CD14-positive monocyte (primary cell): ENCODE measurements at regions not wholly inside any gene's neighbourhood (a gene's known extent, or its start where the extent isn't known, plus 50 kb on each side); places are given as distances from the start of the nearest gene placed in this dataset.

ENCODE experiments used
- DNase-seq, 3 donors: peaks; one replicate each; pipeline ENCODE4 v3.0.0-alpha.2; 2011 to 2022
- H2AFZ ChIP-seq: 2 replicates; pipeline ENCODE4 v1.6.0; 2012; ENCODE audit warnings: mild to moderate bottlenecking, low read depth, low read length, inconsistent platforms; ENCODE audit not compliant: insufficient read depth, poor library complexity, severe bottlenecking
- H3K27ac ChIP-seq, 2 donors: 1 replicate in 1 of 2; 2 replicates in 1 of 2; pipeline ENCODE4 v1.5.1; 2012 to 2013; ENCODE audit warnings: low read length in 2 of 2, control low read depth in 1 of 2, inconsistent platforms in 1 of 2, low read depth in 1 of 2, mild to moderate bottlenecking in 1 of 2
- H3K27me3 ChIP-seq, 2 donors: one replicate each; pipeline versions ENCODE4 v1.6.0 to v1.6.1; 2011 to 2013; ENCODE audit warnings: low read length in 2 of 2; ENCODE audit not compliant: control insufficient read depth in 2 of 2, insufficient read depth in 2 of 2
- H3K36me3 ChIP-seq, 2 donors: replicated peaks in 1 of 2; 1 replicate in 1 of 2; 2 replicates in 1 of 2; pipeline versions ENCODE4 v1.5.1 to v1.6.1; 2012 to 2013; ENCODE audit warnings: low read length in 2 of 2, control low read depth in 1 of 2, inconsistent platforms in 1 of 2, mild to moderate bottlenecking in 1 of 2; ENCODE audit not compliant: insufficient read depth in 2 of 2, control insufficient read depth in 1 of 2
- H3K4me1 ChIP-seq, 2 donors: 1 replicate in 1 of 2; 2 replicates in 1 of 2; pipeline versions ENCODE4 v1.5.1 to v1.6.1; 2012 to 2013; ENCODE audit warnings: low read length in 2 of 2, control low read depth in 1 of 2, inconsistent platforms in 1 of 2, mild to moderate bottlenecking in 1 of 2, moderate library complexity in 1 of 2; ENCODE audit not compliant: insufficient read depth in 2 of 2, control insufficient read depth in 1 of 2
- H3K4me2 ChIP-seq: replicated peaks from 2 replicates; pipeline ENCODE3; 2012; ENCODE audit warnings: low read length, moderate library complexity, mild to moderate bottlenecking; ENCODE audit not compliant: poor library complexity, severe bottlenecking; ENCODE audit errors: extremely low read depth
- H3K4me3 ChIP-seq, 3 experiments: fragments of 200-600 bp in 1 of 3; sonication (generic) in 1 of 3; replicated peaks in 1 of 3; 1 replicate in 2 of 3; 2 replicates in 1 of 3; pipeline ENCODE4 v1.5.1; 2011 to 2013; ENCODE audit warnings: low read length in 3 of 3, mild to moderate bottlenecking in 3 of 3, control low read depth in 2 of 3, low read depth in 2 of 3, inconsistent platforms in 1 of 3, moderate library complexity in 1 of 3
- H3K79me2 ChIP-seq: 2 replicates; pipeline ENCODE4 v1.6.0; 2012; ENCODE audit warnings: mild to moderate bottlenecking, control low read depth, inconsistent platforms, low read length, moderate library complexity; ENCODE audit not compliant: insufficient read depth
- H3K9ac ChIP-seq: 2 replicates; pipeline ENCODE4 v1.6.0; 2017; ENCODE audit warnings: low read length, mild to moderate bottlenecking; ENCODE audit not compliant: insufficient read depth, poor library complexity, severe bottlenecking
- H3K9me3 ChIP-seq, 2 donors: replicated peaks in 1 of 2; 1 replicate in 1 of 2; 2 replicates in 1 of 2; pipeline versions ENCODE4 v1.5.1 to v1.6.1; 2012 to 2013; ENCODE audit warnings: low read length in 2 of 2, control low read depth in 1 of 2; ENCODE audit not compliant: control insufficient read depth in 1 of 2, insufficient read depth in 1 of 2
- H4K20me1 ChIP-seq: 2 replicates; pipeline ENCODE4 v1.6.0; 2012; ENCODE audit warnings: mild to moderate bottlenecking, low read length, control low read depth, moderate library complexity; ENCODE audit not compliant: insufficient read depth
- H3K27ac Mint-ChIP-seq, 7 donors: one replicate each; pipeline ENCODE4 v1.8.0; 2020; ENCODE audit warnings: mild to moderate bottlenecking in 7 of 7, mixed read lengths in 7 of 7, moderate library complexity in 6 of 7, inconsistent platforms in 2 of 7
- H3K27me3 Mint-ChIP-seq, 3 donors: one replicate each; pipeline ENCODE4 v1.8.0; 2021 to 2022; ENCODE audit warnings: low read depth in 3 of 3, mild to moderate bottlenecking in 3 of 3, mixed read lengths in 3 of 3, moderate library complexity in 3 of 3, inconsistent platforms in 1 of 3
- H3K36me3 Mint-ChIP-seq, 2 donors: one replicate each; pipeline ENCODE4 v1.8.0; 2020; ENCODE audit warnings: mixed read lengths in 2 of 2, inconsistent platforms in 1 of 2, mild to moderate bottlenecking in 1 of 2
- H3K4me1 Mint-ChIP-seq: one replicate; pipeline ENCODE4 v1.8.0; 2020; ENCODE audit warnings: mild to moderate bottlenecking, mixed read lengths
- H3K4me3 Mint-ChIP-seq, 2 donors: one replicate each; pipeline ENCODE4 v1.8.0; 2020; ENCODE audit warnings: mild to moderate bottlenecking in 2 of 2, mixed read lengths in 2 of 2, moderate library complexity in 1 of 2
- H3K9me3 Mint-ChIP-seq, 7 donors: one replicate each; pipeline ENCODE4 v1.8.0; 2020 to 2022; ENCODE audit warnings: mixed read lengths in 7 of 7, mild to moderate bottlenecking in 6 of 7, moderate library complexity in 6 of 7, inconsistent platforms in 2 of 7
- CTCF ChIP-seq: fragments of 200-600 bp; IDR thresholded peaks from one replicate; pipeline ENCODE4 v1.8.0; 2022; ENCODE audit warnings: antibody characterized with exemption, mild to moderate bottlenecking
- WGBS: methylation state at CpG from one replicate; pipeline ENCODE4 v1.1.5; 2013; ENCODE audit warnings: missing lambda C conversion rate; ENCODE audit not compliant: insufficient coverage; 5-methylcytosine and 5-hydroxymethylcytosine counted together
- intact Hi-C, 2 donors: fragments of 100-400 bp; cut with micrococcal nuclease; formaldehyde crosslinking; loops; one replicate each; pipeline versions ENCODE4 v1.15.0 to v1.15.1; 2023

- Histone ChIP-seq H3K9me3 (peaks cover 0 to 6% of the 10 kb centered on the region in 2 donors), H4K20me1 (no peaks in the 10 kb centered on the region), H3K9ac (no peak overlapping the region), H3K79me2 (no peaks in the 10 kb centered on the region), H3K4me3 (no peak overlapping the region), H3K27me3 (no peaks in the 10 kb centered on the region), H3K36me3 (no peaks in the 10 kb centered on the region), H3K27ac (no peak overlapping the region), H3K4me1 (peaks cover 8 to 14% of the 10 kb centered on the region in 2 donors), H3K4me2 (no peak overlapping the region), H2AFZ (no peak overlapping the region)
- peaks cover 19% of the 10 kb centered on the region for H3K4me1 Mint-ChIP-seq
- H3K4me3 Mint-ChIP-seq, result no peak overlapping the region
- H3K27me3 Mint-ChIP-seq, result peaks cover 0 to 10% (median 6%) of the 10 kb centered on the region in 3 donors
- no peak overlapping the region for H3K27ac Mint-ChIP-seq
- no peaks in the 10 kb centered on the region for H3K36me3 Mint-ChIP-seq
- TF ChIP-seq CTCF, result no peak
- WGBS, result 86% methylated on average over 1 of the region's 2 CpGs
- H3K9me3 Mint-ChIP-seq, result peaks cover 6 to 15% (median 12%) of the 10 kb centered on the region in 7 donors
- intact Hi-C loops, result no loop called here
- DNase-seq, result no peak
These were observed 574.7 kb downstream of the MATN1 start for GRCh38 chr1:30148676-30149075.

GRCh38 chr1:30147188-30147587, 576.2 kb downstream of the MATN1 start:
- no peaks in the 10 kb centered on the region for H3K36me3 Mint-ChIP-seq
- no peak overlapping the region for H3K27ac Mint-ChIP-seq
- H3K4me3 ChIP-seq, result no peak overlapping the region
- peaks cover 6 to 19% (median 14%) of the 10 kb centered on the region in 7 donors for H3K9me3 Mint-ChIP-seq
- H3K9me3 ChIP-seq, result peaks cover 0 to 6% of the 10 kb centered on the region in 2 donors
- peaks cover 8 to 14% of the 10 kb centered on the region in 2 donors for H3K4me1 ChIP-seq
- no peaks in the 10 kb centered on the region for H3K36me3 ChIP-seq
- intact Hi-C loops, result no loop called here
- H3K4me3 Mint-ChIP-seq, result no peak overlapping the region
- H4K20me1 ChIP-seq, result no peaks in the 10 kb centered on the region
- H3K27me3 ChIP-seq, result no peaks in the 10 kb centered on the region
- no peaks in the 10 kb centered on the region for H3K79me2 ChIP-seq
- TF ChIP-seq CTCF, result no peak
- no peak overlapping the region for H3K27ac ChIP-seq
- no peak overlapping the region for H2AFZ ChIP-seq
- WGBS, result 95% methylated on average over 7 of the region's 7 CpGs
- peaks cover 0 to 10% (median 2%) of the 10 kb centered on the region in 3 donors for H3K27me3 Mint-ChIP-seq
- no peak overlapping the region for H3K9ac ChIP-seq
- H3K4me1 Mint-ChIP-seq, result peaks cover 19% of the 10 kb centered on the region
- no peak overlapping the region for H3K4me2 ChIP-seq
- DNase-seq, result no peak
